ENCODE measurements at regions not wholly inside any gene's neighbourhood (a gene's known extent, or its start where the extent isn't known, plus 50 kb on each side); places are given as distances from the start of the nearest gene placed in this dataset.
A peak's percentile ranks its signal among the peaks of the same experiment; 100 is the strongest.

DNA sequence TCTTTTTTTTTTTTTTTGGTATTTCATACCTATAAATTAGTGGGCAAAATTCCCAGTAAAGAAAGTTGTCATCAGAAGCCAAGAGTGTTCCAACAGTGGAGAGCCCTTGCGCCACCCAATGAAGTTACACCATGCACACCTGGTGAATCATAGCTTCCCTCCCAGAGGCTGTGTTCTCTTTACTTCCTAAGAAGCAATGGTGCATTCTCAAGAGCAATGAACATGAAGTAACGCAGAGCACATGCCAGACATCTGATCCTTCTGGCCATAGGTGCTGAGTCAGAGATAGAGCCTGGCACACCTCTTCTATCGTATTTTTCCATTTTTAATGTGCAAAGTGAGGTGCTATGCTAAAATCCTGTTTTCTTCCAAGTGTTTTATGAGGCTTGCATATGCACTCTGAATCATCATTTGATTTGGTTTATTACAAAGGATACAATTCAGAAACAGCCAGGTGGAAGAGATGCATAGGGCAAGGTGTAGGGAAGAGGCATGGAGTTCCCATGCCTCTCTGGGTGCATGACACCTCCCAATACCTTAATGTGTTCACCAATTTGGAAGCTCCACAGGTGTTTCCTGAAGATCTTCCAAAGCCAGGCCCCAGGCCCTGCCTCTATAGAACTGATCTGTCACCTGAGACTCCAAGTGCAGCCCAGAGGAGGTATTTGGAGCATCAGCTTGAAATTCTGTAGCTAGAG lies 408.0 kb downstream of the SIPA1L2 start:
- H3K36me3 ChIP-seq (ENCODE audit: control insufficient read depth, insufficient read depth, low read length), result no peaks in the 10 kb centered on the region
- no peak for DNase-seq (ENCODE audit: extremely low read depth, insufficient read length)
- no peak overlapping the region for H3K4me3 ChIP-seq (replicated peaks; ENCODE audit: low read depth, low read length)
- no peaks in the 10 kb centered on the region for H3K27me3 ChIP-seq (replicated peaks; ENCODE audit: control insufficient read depth, insufficient read depth, low read length)
- TF ChIP-seq, protein P1, sequence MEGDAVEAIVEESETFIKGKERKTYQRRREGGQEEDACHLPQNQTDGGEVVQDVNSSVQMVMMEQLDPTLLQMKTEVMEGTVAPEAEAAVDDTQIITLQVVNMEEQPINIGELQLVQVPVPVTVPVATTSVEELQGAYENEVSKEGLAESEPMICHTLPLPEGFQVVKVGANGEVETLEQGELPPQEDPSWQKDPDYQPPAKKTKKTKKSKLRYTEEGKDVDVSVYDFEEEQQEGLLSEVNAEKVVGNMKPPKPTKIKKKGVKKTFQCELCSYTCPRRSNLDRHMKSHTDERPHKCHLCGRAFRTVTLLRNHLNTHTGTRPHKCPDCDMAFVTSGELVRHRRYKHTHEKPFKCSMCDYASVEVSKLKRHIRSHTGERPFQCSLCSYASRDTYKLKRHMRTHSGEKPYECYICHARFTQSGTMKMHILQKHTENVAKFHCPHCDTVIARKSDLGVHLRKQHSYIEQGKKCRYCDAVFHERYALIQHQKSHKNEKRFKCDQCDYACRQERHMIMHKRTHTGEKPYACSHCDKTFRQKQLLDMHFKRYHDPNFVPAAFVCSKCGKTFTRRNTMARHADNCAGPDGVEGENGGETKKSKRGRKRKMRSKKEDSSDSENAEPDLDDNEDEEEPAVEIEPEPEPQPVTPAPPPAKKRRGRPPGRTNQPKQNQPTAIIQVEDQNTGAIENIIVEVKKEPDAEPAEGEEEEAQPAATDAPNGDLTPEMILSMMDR (IDR thresholded peaks at IDR 0.05; ENCODE audit: insufficient read depth, low read length, poor library complexity, severe bottlenecking), result no peak

DNA sequence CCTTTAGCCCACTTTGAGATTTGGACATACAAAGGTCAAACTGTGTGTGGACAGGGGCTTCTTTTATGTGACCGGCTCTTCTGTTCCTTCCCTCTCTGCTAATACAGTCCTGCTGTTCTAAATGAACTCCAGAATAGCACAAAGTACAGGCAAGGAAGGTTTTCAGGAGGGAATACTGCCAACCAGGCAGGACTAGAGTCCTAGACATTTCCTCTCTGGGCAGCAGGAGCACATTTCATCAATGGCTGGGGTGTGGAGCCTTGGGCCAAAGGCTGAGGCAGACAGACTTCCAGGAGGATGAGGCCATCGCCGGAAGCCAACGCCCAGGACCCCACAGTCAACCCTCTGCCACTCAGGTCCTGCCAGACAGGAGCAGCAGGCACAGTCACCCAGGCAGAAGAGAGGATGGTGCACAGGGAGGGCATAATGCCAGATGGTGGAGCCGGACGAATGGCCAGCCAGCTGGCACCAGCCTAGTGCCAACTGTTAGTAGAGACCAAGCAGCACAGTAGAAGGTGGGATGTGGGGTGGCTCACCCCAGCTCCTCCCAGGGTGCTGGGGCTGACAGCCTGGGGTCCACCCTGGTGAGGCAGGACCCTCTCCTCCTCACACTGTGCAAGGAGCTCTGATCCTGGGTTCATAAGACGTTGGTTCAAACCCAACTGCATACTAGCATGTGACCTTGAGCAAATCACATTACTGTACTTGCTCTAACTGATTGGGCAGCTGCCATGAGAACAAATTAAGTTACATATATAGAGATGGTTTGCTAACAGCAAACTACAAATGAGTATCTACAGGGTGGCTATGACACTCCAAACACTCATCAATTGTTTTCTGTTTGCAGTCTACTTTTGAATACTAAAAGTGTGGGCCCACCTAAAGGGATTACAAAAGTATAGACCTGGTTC lies 410.7 kb downstream of the SIPA1L2 start:
- H3K27me3 ChIP-seq (replicated peaks; ENCODE audit: control insufficient read depth, insufficient read depth, low read length), result no peaks in the 10 kb centered on the region
- DNase-seq (ENCODE audit: extremely low read depth, insufficient read length), result no peak
- TF ChIP-seq, protein P1 (IDR thresholded peaks at IDR 0.05; ENCODE audit: insufficient read depth, low read length, poor library complexity, severe bottlenecking), result no peak
- no peak overlapping the region for H3K4me3 ChIP-seq (replicated peaks; ENCODE audit: low read depth, low read length)
- H3K36me3 ChIP-seq (ENCODE audit: control insufficient read depth, insufficient read depth, low read length), result no peaks in the 10 kb centered on the region

DNA sequence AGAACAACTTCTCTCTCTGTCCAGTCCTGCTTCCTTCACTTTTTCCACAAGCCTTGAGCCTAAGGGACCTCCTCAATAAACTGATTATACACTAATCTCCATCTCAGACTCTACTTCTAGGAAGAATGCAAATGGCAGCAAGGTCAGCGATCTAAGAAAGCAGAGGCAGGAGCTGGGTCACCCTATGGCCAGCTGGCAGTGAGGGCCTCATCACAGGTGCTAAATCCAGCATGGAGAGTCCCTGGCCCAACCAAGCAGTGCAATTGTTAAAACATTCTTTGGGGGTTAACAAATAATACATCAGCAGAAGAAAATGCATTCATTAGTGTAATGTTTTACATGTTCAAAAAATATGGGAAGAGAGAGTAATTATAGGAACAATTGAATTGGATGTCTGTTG lies 416.0 kb downstream of the SIPA1L2 start:
- no peak overlapping the region for H3K4me3 ChIP-seq (replicated peaks; ENCODE audit: low read depth, low read length)
- H3K36me3 ChIP-seq (ENCODE audit: control insufficient read depth, insufficient read depth, low read length), result no peaks in the 10 kb centered on the region
- no peak for DNase-seq (ENCODE audit: extremely low read depth, insufficient read length)
- TF ChIP-seq, protein P1 (IDR thresholded peaks at IDR 0.05; ENCODE audit: insufficient read depth, low read length, poor library complexity, severe bottlenecking), result no peak
- H3K27me3 ChIP-seq (replicated peaks; ENCODE audit: control insufficient read depth, insufficient read depth, low read length), result no peaks in the 10 kb centered on the region

DNA sequence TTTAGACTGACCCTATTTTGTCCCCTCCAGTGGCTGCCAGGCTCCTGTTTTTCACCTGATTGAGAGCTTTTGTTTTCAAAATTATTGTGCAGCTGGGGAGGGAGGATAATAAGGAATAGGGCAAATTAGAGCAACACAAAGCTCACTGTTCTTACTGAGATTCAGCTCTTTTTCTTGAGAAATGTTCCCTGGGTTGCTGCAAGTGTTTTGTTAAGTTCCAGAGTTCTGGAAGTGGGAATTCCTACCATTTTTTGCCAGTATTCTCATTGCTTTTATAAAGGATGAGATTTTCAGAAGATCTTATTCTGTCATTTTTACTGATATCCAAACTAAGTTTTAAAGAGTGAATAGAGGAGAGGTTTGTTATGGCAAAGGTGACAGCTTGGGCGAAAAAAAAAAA lies 417.7 kb downstream of the SIPA1L2 start:
- Histone ChIP-seq H3K27me3 (replicated peaks; ENCODE audit: control insufficient read depth, insufficient read depth, low read length) (no peaks in the 10 kb centered on the region), H3K4me3 (replicated peaks; ENCODE audit: low read depth, low read length) (no peak overlapping the region), H3K36me3 (ENCODE audit: control insufficient read depth, insufficient read depth, low read length) (no peaks in the 10 kb centered on the region)
- TF ChIP-seq, protein P1 (IDR thresholded peaks at IDR 0.05; ENCODE audit: insufficient read depth, low read length, poor library complexity, severe bottlenecking), result no peak
- DNase-seq (ENCODE audit: extremely low read depth, insufficient read length), result no peak

DNA sequence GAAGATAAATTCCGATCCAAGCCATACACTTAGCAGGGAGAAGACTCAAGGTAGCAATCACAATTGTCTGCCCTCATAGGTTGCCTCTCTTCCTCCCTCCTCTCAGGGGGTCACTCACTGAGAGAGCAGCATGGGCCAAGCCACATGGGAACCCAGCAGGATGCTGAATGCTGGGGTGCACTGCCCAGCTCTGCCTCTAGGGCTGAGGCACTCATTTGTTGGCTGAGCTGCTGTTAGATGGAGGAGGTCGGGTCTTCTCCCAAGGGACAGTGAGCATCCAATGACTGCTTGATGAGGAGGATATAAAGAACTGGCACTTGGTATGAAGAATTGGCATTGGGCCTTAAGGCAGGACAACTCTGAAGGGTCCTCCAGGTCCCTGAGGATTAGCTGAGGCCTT lies 418.8 kb downstream of the SIPA1L2 start:
- DNase-seq (ENCODE audit: extremely low read depth, insufficient read length), result no peak
- TF ChIP-seq, protein P1 (IDR thresholded peaks at IDR 0.05; ENCODE audit: insufficient read depth, low read length, poor library complexity, severe bottlenecking), result peak; percentile 50
- H3K27me3 ChIP-seq (replicated peaks; ENCODE audit: control insufficient read depth, insufficient read depth, low read length), result no peaks in the 10 kb centered on the region
- no peaks in the 10 kb centered on the region for H3K36me3 ChIP-seq (ENCODE audit: control insufficient read depth, insufficient read depth, low read length)
- H3K4me3 ChIP-seq (replicated peaks; ENCODE audit: low read depth, low read length), result no peak overlapping the region

Data from GM06990 (cell line).